ENCODE measurements at regions not wholly inside any gene's neighbourhood (a gene's known extent, or its start where the extent isn't known, plus 50 kb on each side); places are given as distances from the start of the nearest gene placed in this dataset.

DNA sequence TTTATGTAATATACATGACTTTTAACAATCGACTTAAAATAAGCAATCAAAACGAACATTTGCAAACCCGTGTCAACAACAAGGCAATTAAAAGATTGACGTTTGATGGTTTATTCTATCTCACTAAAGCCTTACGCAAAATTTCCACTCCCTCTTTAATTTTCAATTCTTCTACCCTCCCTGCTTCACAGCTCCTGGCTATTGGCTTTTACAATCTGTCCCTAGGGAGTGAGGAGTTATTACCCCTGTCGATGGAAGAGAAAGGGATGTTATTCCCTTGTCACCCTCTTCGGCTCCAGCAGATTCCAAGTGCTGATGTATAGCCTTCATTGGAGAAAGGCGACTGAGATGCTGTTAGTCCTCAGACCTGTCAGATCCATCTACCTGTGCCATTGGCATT, 161.3 kb downstream of the ZNF281 start:
- no peak for DNase-seq

DNA sequence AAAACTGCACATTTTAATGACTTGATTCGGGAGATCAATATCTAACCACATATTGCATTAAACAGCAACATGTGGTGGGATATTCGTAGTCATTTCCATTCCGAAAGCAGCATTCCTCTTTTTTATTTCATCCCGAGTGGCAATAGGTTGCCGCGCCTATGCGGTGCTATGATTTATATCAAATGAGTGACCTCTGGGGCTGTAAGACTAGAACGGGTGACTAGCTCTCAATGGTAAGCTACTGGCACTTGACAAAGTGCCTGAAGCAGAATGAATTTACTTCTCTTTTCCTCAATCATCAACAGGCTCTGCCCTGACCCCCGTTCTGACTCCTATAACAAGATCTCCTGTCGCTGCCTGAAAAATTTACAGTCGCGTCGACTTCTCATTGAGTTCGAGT, 162.3 kb downstream of the ZNF281 start:
- DNase-seq = no peak

GRCh38 chr1:200245473-200245872, 164.4 kb downstream of the ZNF281 start:
- peak; percentile 78 for DNase-seq

DNA sequence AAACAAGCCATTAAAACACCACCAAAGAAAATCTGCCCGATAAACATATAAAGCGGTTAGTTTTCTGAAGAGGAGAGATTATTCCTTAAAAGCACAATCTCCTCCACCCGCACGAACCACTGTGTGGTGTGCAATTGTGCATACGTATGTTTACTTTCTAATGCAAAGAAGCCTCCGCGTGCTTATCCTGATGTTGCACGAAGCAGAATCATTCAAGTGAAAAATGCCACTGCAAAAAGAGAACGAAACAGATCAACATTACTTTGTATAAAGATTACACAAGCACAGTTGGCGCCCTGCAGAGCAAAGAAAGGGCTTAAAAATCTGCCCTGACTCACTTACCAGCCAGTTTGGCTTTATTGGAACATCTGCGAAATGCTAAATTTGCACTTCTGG, 166.8 kb downstream of the ZNF281 start:
- peak; percentile 26 for DNase-seq

GRCh38 chr1:200242110-200243041, 167.5 kb downstream of the ZNF281 start:
- DNase-seq = peak; percentile 18

- DNase-seq = no peak
Measured at GRCh38 chr1:200240656-200241055, 169.2 kb downstream of the ZNF281 start.

- DNase-seq = peak; percentile 9
Measured at GRCh38 chr1:200238311-200238710, 171.5 kb downstream of the ZNF281 start.

DNA sequence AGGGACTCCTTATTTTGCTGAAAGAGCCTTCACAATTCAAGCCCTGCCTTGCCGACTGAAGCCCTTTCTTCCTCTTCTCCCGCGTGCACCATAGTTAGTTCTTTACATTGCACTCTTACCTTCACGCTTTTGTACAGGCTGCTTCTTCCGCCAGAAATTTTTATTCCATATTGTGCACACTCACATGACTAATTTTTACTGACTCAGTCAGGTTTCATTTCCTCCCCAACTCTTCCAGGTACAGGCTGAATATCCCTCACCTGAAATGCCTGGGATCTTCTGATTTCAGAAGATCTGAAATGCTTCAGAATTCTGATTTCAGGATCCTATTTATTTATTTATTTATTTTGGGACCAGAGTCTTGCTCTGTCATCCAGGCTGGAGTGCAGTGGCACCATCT, 172.8 kb downstream of the ZNF281 start:
- DNase-seq = no peak

DNA sequence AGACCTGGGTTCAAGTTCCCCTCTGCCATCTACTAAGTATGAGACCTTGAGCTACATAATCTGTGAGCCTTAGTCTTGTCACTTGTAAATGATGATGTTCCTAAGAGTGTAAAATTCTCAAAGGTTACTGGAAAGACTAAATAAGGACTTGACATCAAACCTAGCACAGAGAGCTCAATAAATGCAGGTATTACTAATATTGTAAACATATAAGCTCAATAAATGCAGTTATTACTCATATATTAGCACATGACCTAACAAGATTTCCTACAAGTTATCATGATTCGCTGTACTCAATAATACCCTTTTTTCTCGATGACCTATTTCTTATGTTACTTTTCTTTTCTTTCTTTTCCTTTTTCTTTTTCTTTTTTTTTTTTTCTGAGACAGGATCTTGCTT, 174.9 kb downstream of the ZNF281 start:
- no peak for DNase-seq

- peak; percentile 80 for DNase-seq
Measured at GRCh38 chr1:200233393-200233792, 176.4 kb downstream of the ZNF281 start.

GRCh38 chr1:200231787-200232231, 178.0 kb downstream of the ZNF281 start:
- peak; percentile 60 for DNase-seq

GRCh38 chr1:200230671-200231070, 179.2 kb downstream of the ZNF281 start:
- no peak for DNase-seq

DNA sequence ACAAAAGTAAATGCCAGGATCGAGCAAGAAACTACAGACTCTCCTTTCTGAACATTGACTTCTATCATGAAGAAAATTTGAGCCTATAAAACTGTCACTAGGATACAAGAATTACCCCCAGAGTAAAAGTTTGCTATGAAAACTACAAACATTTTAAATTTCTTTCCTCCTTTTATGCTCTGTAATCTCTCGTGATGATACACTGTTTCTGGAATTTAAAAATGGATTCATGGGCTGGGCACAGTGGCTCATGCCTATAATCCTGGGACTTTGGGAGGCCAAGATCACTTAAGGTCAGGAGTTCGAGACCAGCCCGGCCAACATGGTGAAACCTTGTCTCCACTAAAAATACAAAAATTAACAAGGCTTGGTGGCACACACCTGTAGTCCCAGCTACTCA, 181.3 kb downstream of the ZNF281 start:
- peak; percentile 39 for DNase-seq

DNA sequence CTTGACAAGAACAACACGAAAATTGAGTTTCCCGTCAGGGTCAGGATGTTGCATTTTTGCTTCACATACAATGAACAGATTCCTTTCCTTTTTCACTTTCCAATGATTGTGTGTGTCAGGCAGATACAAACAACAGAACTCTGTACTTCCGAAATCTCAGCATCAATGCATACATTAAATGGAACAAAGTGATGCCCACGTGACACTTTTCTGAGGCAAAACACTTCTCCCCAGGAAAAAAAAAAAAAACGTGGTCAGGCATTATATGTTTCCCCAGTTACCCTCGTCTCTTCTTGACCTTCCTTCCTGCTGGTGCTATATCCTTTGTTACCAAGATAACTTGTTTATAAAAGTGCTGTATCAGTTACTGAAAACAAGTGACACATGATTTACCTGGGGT, 181.8 kb downstream of the ZNF281 start:
- no peak for DNase-seq

All from EL (cell line).